GM12872 (cell line): ENCODE measurements at regions not wholly inside any gene's neighbourhood (a gene's known extent, or its start where the extent isn't known, plus 50 kb on each side); places are given as distances from the start of the nearest gene placed in this dataset.

Source experiments
- CTCF ChIP-seq: IDR thresholded peaks from 3 replicates; pipeline ENCODE4 v1.5.1; 2011; ENCODE audit warnings: low read depth, mild to moderate bottlenecking, low read length, moderate library complexity; ENCODE audit not compliant: insufficient read depth

- TF ChIP-seq CTCF, result no peak
These were observed 864.6 kb downstream of the SUCLG1 start for GRCh38 chr2:83594241-83595120.

DNA sequence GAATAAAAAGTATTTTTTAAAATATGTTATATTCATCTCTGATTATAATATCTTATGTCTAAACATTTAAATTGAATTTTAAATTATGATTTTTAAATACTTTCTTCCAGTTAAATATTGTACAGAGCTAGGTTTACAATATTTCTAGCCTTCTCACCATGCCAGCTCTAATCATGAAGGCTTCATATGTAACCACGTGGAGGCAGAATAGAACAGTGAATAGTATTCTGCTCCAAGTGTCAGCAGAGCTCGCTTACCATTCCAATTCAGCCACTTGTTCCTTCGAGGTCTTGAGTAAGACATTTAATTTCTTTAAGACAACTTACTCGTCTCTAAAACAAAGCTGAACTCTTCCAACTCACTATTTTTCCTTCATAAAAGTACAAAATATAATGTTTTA, 871.8 kb downstream of the SUCLG1 start:
- TF ChIP-seq CTCF, result no peak

DNA sequence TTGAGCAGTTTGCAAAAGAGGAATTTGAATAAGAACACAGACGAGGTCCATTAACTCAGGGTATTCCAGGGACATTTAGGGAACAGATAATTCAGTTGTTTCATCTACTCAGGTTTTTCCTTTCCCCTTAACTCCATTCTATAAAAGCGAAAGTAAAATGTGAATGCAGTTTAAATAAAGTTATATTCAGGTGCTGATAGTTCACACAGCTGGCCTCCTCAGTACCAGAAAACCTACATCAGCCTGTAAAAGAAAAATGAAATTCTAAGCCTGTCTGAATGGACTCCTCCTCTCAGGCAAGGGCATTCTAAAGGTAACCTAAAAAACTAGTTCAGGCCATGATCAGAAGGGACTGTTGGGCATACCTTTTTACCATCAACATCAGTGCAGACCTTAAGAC, 873.8 kb downstream of the SUCLG1 start:
- TF ChIP-seq CTCF, result no peak

- no peak for TF ChIP-seq CTCF
These were observed 874.4 kb downstream of the SUCLG1 start for GRCh38 chr2:83584672-83585071.

DNA sequence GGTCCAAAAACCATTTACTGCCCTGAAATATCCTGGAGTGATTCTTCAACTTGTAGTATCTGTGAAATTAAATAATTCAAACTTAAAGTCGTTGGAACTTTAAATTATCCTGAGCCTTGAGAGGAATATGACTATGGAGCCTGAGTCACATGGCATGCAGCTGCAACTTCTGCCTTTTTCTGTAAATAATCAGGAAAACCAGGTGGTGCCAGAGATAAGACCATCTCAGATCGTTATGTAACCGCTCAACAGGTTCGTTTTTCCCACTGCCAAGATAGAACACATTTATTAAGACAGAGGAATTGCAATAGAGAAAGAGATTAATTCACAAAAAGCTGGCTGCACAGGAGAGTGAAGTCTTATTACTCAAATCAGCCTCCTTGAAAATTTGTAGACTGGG, 876.5 kb downstream of the SUCLG1 start:
- no peak for TF ChIP-seq CTCF

DNA sequence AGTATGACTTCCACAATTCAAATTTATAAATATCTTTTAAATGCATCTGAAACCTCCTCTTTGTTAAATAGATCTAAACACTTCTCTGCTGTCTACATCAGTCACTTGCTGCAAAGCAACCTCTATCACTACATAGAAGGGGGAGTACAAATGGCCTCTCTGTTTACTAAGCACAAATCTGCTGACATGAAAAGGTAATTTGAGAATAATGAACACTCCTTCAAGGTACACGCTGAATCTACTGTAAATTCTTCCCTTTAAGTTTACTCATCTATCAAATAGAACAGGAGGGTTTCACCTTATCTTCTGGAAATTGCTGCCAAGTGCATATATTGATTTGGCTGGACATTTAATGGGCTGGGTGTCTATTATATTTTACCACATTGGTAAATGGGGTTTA, 879.6 kb downstream of the SUCLG1 start:
- TF ChIP-seq CTCF, result no peak

DNA sequence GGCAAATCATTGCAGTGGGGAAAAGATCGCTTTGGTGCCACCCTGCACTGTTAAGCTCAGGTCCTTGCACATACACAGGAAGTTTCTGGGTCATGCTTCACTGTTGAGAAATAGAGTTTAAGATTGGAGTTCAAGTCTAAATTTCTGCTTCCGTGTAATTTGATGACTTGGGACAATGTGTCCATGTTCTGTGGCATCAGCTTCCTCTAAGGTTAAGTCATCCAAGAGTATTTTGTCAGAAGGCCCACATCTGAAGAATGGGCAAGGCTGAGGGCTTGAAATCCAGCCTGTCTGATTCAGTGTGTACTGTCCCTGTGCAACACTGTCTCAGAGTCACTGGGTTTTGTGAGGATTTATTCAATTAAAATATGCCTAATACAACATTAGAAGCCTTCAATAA, 880.7 kb downstream of the SUCLG1 start:
- TF ChIP-seq CTCF, result no peak
